Gastroesophageal sphincter (tissue), 4 donors: ENCODE measurements at regions not wholly inside any gene's neighbourhood (a gene's known extent, or its start where the extent isn't known, plus 50 kb on each side); places are given as distances from the start of the nearest gene placed in this dataset.

ENCODE experiments used
- ATAC-seq: fragments of 150-250 bp; one replicate; pipeline ENCODE4 v1.9.1; 2016; ENCODE audit warnings: mild to moderate bottlenecking, moderate library complexity
- H3K27ac ChIP-seq, 4 donors: fragments of 200-600 bp; sonication (generic) in 3 of 4; 1 replicate in 3 of 4; 2 replicates in 1 of 4; pipeline ENCODE4 v1.5.1; 2016 to 2019
- H3K27me3 ChIP-seq: fragments of 200-600 bp; sonication (generic); one replicate; pipeline ENCODE4 v1.5.1; 2019
- H3K36me3 ChIP-seq, 2 donors: fragments of 200-600 bp; sonication (generic); one replicate each; pipeline ENCODE4 v1.5.1; 2019; ENCODE audit warnings: control low read depth in 1 of 2
- H3K4me1 ChIP-seq, 3 donors: fragments of 200-600 bp; sonication (generic); 1 replicate in 2 of 3; 2 replicates in 1 of 3; pipeline ENCODE4 v1.5.1; 2016 to 2019; ENCODE audit warnings: control low read depth in 2 of 3
- H3K4me3 ChIP-seq, 2 donors: fragments of 200-600 bp; sonication (generic); one replicate each; pipeline ENCODE4 v1.5.1; 2019; ENCODE audit warnings: mild to moderate bottlenecking in 1 of 2, moderate library complexity in 1 of 2
- H3K9me3 ChIP-seq, 3 donors: fragments of 200-600 bp; sonication (generic); one replicate each; pipeline ENCODE4 v1.5.1; 2017 to 2019; ENCODE audit warnings: control low read depth in 2 of 3
- EP300 ChIP-seq: sonication (generic); formaldehyde crosslinking; IDR thresholded peaks from one replicate; pipeline ENCODE4 v1.6.1; 2017; ENCODE audit warnings: antibody characterized with exemption, mild to moderate bottlenecking
- POLR2A ChIP-seq, 2 donors: fragments of 450-650 bp; IDR thresholded peaks; one replicate each; pipeline ENCODE4 v1.6.1; 2017; ENCODE audit warnings: antibody characterized with exemption in 2 of 2, mild to moderate bottlenecking in 2 of 2, moderate library complexity in 1 of 2
- POLR2AphosphoS5 ChIP-seq: sonication (generic); formaldehyde crosslinking; IDR thresholded peaks from one replicate; pipeline ENCODE4 v1.6.1; 2017; ENCODE audit warnings: antibody characterized with exemption
- WGBS, 2 donors: methylation state at CpG; one replicate each; pipeline ENCODE4 v1.1.5; 2018; ENCODE audit warnings: low coverage in 1 of 2; 5-methylcytosine and 5-hydroxymethylcytosine counted together
- TF ChIP-seq, protein P1 (sequence below), 4 experiments: fragments of 200-600 bp in 2 of 4; fragments of 450-650 bp in 2 of 4; sonication (generic) in 1 of 4; IDR thresholded peaks; one replicate each; pipeline ENCODE4 v1.5.1; 2017 to 2019; ENCODE audit warnings: antibody characterized with exemption in 4 of 4, mild to moderate bottlenecking in 2 of 4, moderate library complexity in 2 of 4

DNA sequence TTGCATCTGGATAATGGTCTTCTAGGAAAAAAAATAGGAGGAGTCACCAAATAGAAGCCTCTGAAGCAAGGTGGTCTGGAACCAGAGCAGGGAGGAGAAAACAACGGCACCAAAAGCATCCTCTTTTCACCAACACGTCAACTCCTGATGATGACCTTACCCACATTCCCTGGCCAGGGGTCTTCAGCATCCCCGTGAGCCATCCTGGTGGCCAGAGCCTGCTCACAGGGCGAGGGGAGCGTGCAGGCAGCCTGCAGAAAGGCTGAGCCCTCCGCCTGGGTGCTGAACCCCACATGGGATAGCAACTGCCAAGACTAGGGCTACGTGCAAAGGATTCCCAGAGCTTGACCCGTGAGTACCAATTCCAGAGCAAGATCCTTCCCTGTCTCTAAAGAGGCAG, 191.0 kb downstream of the NDUFA10 start:
- Histone ChIP-seq H3K27ac (no peak overlapping the region), H3K9me3 (peaks cover 0 to 7% (median 0%) of the 10 kb centered on the region in 3 donors), H3K27me3 (no peaks in the 10 kb centered on the region), H3K4me3 (no peak overlapping the region), H3K36me3 (no peaks in the 10 kb centered on the region), H3K4me1 (peaks cover 3 to 24% (median 14%) of the 10 kb centered on the region in 3 donors)
- WGBS, 2 donors = 96% methylated on average over 3 of the region's 8 CpGs; no CpG with 5 or more reads in 1 of the 2 donors
- ATAC-seq = no peak
- TF ChIP-seq POLR2AphosphoS5 (no peak), EP300 (no peak), POLR2A (IDR thresholded peaks at IDR 0.05) (no peak)
- TF ChIP-seq, protein P1, sequence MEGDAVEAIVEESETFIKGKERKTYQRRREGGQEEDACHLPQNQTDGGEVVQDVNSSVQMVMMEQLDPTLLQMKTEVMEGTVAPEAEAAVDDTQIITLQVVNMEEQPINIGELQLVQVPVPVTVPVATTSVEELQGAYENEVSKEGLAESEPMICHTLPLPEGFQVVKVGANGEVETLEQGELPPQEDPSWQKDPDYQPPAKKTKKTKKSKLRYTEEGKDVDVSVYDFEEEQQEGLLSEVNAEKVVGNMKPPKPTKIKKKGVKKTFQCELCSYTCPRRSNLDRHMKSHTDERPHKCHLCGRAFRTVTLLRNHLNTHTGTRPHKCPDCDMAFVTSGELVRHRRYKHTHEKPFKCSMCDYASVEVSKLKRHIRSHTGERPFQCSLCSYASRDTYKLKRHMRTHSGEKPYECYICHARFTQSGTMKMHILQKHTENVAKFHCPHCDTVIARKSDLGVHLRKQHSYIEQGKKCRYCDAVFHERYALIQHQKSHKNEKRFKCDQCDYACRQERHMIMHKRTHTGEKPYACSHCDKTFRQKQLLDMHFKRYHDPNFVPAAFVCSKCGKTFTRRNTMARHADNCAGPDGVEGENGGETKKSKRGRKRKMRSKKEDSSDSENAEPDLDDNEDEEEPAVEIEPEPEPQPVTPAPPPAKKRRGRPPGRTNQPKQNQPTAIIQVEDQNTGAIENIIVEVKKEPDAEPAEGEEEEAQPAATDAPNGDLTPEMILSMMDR (IDR thresholded peaks at IDR 0.05) = no peak

DNA sequence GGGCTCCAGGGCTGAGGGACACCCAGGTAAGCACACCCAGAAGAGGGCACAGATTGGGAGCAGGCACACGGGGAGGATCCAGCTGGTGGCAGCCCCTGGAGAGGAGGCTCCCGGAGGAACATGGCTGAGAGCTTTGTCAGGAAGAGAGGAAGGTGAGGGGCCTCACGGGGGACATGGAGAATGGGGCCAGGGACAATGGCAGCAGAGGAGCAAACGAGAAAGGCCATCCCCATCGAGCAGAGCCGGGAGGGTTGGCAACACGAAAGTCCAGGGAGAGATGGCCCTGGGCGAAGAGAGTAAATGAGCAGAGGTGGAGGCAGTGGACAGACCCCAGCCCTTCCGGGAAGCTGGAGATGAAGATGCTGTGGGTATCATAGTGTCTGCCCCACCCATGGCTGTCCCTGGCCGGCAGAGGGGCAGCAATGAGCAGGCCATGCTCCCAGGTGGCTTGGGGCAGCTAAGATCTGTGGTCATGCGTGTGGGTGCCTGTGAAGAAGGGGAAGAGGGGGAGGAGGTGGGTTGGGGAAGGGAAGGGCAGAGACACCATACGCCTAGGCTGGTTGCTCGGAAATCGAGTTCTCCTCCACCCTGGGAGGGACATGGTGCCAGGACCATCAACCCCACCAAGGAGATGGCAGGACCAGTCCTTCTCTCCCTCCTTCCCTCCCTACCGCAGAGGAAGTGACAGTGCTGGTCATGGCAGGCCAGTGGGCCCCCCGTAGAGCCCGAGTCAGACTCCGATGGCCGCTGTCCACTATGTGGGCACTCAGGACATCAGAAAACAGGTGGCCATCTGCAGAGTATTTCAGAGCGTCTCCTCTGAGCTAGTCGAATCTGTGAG, 191.7 kb downstream of the NDUFA10 start:
- peaks cover 3 to 28% (median 14%) of the 10 kb centered on the region in 3 donors for H3K4me1 ChIP-seq
- no peak overlapping the region for H3K4me3 ChIP-seq
- H3K27me3 ChIP-seq = no peaks in the 10 kb centered on the region
- H3K27ac ChIP-seq = no peak overlapping the region
- 92 to 97% methylated on average over 8 to 12 of the region's 21 CpGs for WGBS, 2 donors
- H3K36me3 ChIP-seq = no peaks in the 10 kb centered on the region
- H3K9me3 ChIP-seq = peaks cover 0 to 7% (median 0%) of the 10 kb centered on the region in 3 donors
- ATAC-seq = no peak
- TF ChIP-seq EP300 = no peak
- TF ChIP-seq, protein P1 (IDR thresholded peaks at IDR 0.05) = no peak
- TF ChIP-seq POLR2AphosphoS5 = no peak
- TF ChIP-seq POLR2A (IDR thresholded peaks at IDR 0.05) = no peak

GRCh38 chr2:239832490-239833268, 192.5 kb downstream of the NDUFA10 start:
- peaks cover 0 to 7% (median 0%) of the 10 kb centered on the region in 3 donors for H3K9me3 ChIP-seq
- ATAC-seq = no peak
- no peaks in the 10 kb centered on the region for H3K27me3 ChIP-seq
- H3K27ac ChIP-seq = no peak overlapping the region
- 90 to 100% methylated on average over 3 to 4 of the region's 19 CpGs for WGBS, 2 donors
- no peak for TF ChIP-seq POLR2A (IDR thresholded peaks at IDR 0.05)
- TF ChIP-seq, protein P1 (IDR thresholded peaks at IDR 0.05) = no peak
- TF ChIP-seq EP300 = no peak
- TF ChIP-seq POLR2AphosphoS5 = no peak
- peaks cover 3 to 36% (median 18%) of the 10 kb centered on the region in 3 donors for H3K4me1 ChIP-seq
- no peaks in the 10 kb centered on the region for H3K36me3 ChIP-seq
- no peak overlapping the region for H3K4me3 ChIP-seq

DNA sequence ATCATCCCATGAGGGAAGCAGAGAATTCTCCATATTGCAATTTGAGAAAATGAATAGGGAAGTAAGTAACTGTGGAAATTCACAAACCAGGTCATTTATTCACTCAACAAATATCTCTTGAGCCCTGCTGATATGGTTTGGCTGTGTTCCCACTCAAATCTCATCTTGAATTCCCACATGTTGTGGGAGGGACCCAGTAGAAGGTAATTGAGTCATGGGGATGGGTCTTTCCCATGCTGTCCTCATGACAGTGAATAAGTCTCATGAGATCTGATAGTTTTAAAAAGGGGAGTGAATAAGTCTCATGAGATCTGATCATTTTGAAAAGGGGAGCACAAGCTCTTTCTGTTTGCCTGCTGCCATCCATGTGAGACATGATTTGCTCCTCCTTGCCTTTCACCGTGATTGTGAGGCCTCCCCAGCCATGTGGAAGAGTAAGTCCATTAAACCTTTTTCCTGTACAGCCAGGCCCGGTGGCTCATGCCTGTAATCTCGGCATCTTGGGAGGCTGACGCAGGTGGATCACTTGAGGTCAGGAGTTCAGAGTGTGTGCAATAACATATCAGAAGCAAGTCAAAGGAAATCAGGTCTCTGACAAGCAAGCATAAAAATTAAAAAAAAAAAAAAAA, 193.2 kb downstream of the NDUFA10 start:
- TF ChIP-seq EP300 (no peak), POLR2A (IDR thresholded peaks at IDR 0.05) (no peak), POLR2AphosphoS5 (no peak)
- TF ChIP-seq, protein P1 (IDR thresholded peaks at IDR 0.05) = no peak
- peaks cover 0 to 7% (median 0%) of the 10 kb centered on the region in 3 donors for H3K9me3 ChIP-seq
- peaks cover 3 to 43% (median 24%) of the 10 kb centered on the region in 3 donors for H3K4me1 ChIP-seq
- no peaks in the 10 kb centered on the region for H3K27me3 ChIP-seq
- WGBS, 2 donors = 79 to 80% methylated on average over 4 of the region's 4 CpGs
- no peak for ATAC-seq
- H3K36me3 ChIP-seq = no peaks in the 10 kb centered on the region
- no peak overlapping the region for H3K4me3 ChIP-seq
- no peak overlapping the region for H3K27ac ChIP-seq
